Liver (tissue), 7 donors: ENCODE measurements at regions not wholly inside any gene's neighbourhood (a gene's known extent, or its start where the extent isn't known, plus 50 kb on each side); places are given as distances from the start of the nearest gene placed in this dataset.
A peak's percentile ranks its signal among the peaks of the same experiment; 100 is the strongest.

ENCODE experiments used
- DNase-seq: peaks from one replicate; pipeline ENCODE4 v3.0.0-alpha.2; 2017; ENCODE audit warnings: low spot score
- H3K27ac ChIP-seq, 2 donors: one replicate each; pipeline ENCODE4 v1.7.0; 2013; ENCODE audit warnings: inconsistent platforms in 2 of 2, low read length in 2 of 2, control low read depth in 1 of 2, low read depth in 1 of 2, mild to moderate bottlenecking in 1 of 2
- H3K27me3 ChIP-seq, 4 donors: one replicate each; pipeline versions ENCODE4 v1.6.1 to v1.7.0; 2013; ENCODE audit warnings: low read length in 3 of 4, inconsistent platforms in 1 of 4, mild to moderate bottlenecking in 1 of 4, moderate library complexity in 1 of 4; ENCODE audit not compliant: control insufficient read depth in 4 of 4, insufficient read depth in 4 of 4
- H3K36me3 ChIP-seq, 4 donors: one replicate each; pipeline versions ENCODE4 v1.6.1 to v1.7.0; 2013; ENCODE audit warnings: low read length in 3 of 4, mild to moderate bottlenecking in 3 of 4, low read depth in 1 of 4, moderate library complexity in 1 of 4; ENCODE audit not compliant: control insufficient read depth in 4 of 4, insufficient read depth in 3 of 4
- H3K4me1 ChIP-seq, 4 donors: one replicate each; pipeline versions ENCODE4 v1.6.1 to v1.7.0; 2013; ENCODE audit warnings: low read length in 3 of 4, mild to moderate bottlenecking in 3 of 4, moderate library complexity in 1 of 4; ENCODE audit not compliant: control insufficient read depth in 4 of 4, insufficient read depth in 4 of 4
- H3K4me3 ChIP-seq, 3 donors: one replicate each; pipeline versions ENCODE4 v1.6.1 to v1.7.0; 2013; ENCODE audit warnings: low read length in 3 of 3, control low read depth in 1 of 3, low read depth in 1 of 3, mild to moderate bottlenecking in 1 of 3
- H3K9ac ChIP-seq, 2 donors: one replicate each; pipeline ENCODE4 v1.7.0; 2013; ENCODE audit warnings: low read length in 2 of 2, mild to moderate bottlenecking in 2 of 2, moderate library complexity in 2 of 2, control low read depth in 1 of 2, low read depth in 1 of 2
- H3K9me3 ChIP-seq, 4 donors: one replicate each; pipeline versions ENCODE4 v1.6.1 to v1.7.0; 2013; ENCODE audit warnings: low read length in 3 of 4; ENCODE audit not compliant: control insufficient read depth in 4 of 4
- FOXA1 ChIP-seq: IDR thresholded peaks from 2 replicates; pipeline ENCODE4 v1.6.1; 2016; ENCODE audit warnings: antibody characterized with exemption
- FOXA2 ChIP-seq: IDR thresholded peaks from 2 replicates; pipeline ENCODE4 v1.6.1; 2016; ENCODE audit warnings: antibody characterized with exemption
- GABPA ChIP-seq, 2 donors: IDR thresholded peaks in 1 of 2; conservative IDR thresholded peaks in 1 of 2; 2 replicates each; pipeline ENCODE4 v1.6.1; 2016; ENCODE audit warnings: antibody characterized with exemption in 2 of 2, mild to moderate bottlenecking in 1 of 2, moderate library complexity in 1 of 2
- HNF4G ChIP-seq: IDR thresholded peaks from 2 replicates; pipeline ENCODE4 v1.6.1; 2016; ENCODE audit warnings: antibody characterized with exemption
- JUND ChIP-seq, 2 donors: IDR thresholded peaks; 2 replicates each; pipeline ENCODE4 v1.6.1; 2016; ENCODE audit warnings: antibody characterized with exemption in 2 of 2
- MAX ChIP-seq: IDR thresholded peaks from 2 replicates; pipeline ENCODE4 v1.6.1; 2016; ENCODE audit warnings: antibody characterized with exemption
- RXRA ChIP-seq, 2 donors: IDR thresholded peaks; 2 replicates each; pipeline ENCODE4 v1.6.1; 2017 to 2018; ENCODE audit warnings: antibody characterized with exemption in 2 of 2, mild to moderate bottlenecking in 1 of 2
- SP1 ChIP-seq: IDR thresholded peaks from 2 replicates; pipeline ENCODE4 v1.6.1; 2018; ENCODE audit warnings: antibody characterized with exemption, mild to moderate bottlenecking
- TAF1 ChIP-seq: conservative IDR thresholded peaks from 2 replicates; pipeline ENCODE4 v1.6.1; 2016; ENCODE audit warnings: antibody characterized with exemption, mild to moderate bottlenecking
- YY1 ChIP-seq: IDR thresholded peaks from 2 replicates; pipeline ENCODE4 v1.6.1; 2016; ENCODE audit warnings: antibody characterized with exemption, mild to moderate bottlenecking
- WGBS: extraction: QIAGEN DNeasy Blood & Tissue Kit; methylation state at CpG from one replicate; pipeline ENCODE4 v1.1.7; 2013; 5-methylcytosine and 5-hydroxymethylcytosine counted together
- TF ChIP-seq, protein P1 (sequence below): IDR thresholded peaks from 2 replicates; pipeline ENCODE4 v1.6.1; 2016; ENCODE audit warnings: antibody characterized with exemption
- donor health status: healthy.
- donor health status: healthy.
- donor health status: healthy.
- donor health status: healthy.

DNA sequence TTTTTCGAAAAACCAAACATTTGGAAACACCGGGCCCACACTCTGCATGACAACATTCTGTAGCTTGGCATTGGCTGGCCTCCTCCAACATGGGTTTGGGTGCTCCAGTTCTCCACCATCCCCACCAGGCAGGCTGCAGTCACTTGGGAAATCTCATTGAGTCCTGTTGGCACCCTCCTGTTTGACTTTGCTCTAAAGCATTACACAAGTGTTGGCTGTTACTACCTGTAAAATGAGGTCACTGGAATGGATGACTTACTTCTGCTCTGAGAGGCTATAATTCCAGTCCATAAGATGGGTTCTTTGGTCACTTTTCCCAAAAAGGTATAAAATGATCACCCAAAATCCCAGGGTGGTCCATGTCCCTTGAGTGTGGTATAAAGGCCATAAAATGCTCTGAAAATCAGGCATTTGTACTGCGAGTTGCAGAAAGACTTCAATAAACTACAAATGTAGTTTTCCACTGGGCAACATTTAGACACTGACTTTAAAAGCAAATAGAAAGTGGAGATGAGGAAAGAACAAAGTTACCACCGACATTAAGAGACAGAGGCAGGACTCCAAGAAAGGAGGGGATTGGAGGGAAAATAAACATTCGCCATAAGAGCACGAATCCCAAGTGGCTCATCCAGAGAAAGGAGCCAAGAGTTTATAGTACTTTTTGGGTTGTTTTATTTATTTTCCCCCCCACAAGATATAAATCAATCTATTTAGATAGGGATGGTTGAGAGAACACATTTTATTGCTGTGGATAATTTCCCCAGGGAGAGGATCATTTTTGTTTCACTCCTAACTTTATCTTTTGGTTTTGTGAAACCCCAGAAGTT, 295.1 kb downstream of the TLE1 start (continued):
- peak in 1 of 2 donors; percentile 14 for TF ChIP-seq GABPA (IDR thresholded peaks at IDR 0.05 in 1 of 2, conservative IDR thresholded peaks at IDR 0.05 in 1 of 2)
- TF ChIP-seq, protein P1, sequence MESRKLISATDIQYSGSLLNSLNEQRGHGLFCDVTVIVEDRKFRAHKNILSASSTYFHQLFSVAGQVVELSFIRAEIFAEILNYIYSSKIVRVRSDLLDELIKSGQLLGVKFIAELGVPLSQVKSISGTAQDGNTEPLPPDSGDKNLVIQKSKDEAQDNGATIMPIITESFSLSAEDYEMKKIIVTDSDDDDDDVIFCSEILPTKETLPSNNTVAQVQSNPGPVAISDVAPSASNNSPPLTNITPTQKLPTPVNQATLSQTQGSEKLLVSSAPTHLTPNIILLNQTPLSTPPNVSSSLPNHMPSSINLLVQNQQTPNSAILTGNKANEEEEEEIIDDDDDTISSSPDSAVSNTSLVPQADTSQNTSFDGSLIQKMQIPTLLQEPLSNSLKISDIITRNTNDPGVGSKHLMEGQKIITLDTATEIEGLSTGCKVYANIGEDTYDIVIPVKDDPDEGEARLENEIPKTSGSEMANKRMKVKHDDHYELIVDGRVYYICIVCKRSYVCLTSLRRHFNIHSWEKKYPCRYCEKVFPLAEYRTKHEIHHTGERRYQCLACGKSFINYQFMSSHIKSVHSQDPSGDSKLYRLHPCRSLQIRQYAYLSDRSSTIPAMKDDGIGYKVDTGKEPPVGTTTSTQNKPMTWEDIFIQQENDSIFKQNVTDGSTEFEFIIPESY, result peak; percentile 72
- peak; percentile 76 for TF ChIP-seq HNF4G
- TF ChIP-seq JUND (IDR thresholded peaks at IDR 0.05), result peak; percentile 87 to 93
- peak; percentile 29 for TF ChIP-seq FOXA2
- peak; percentile 39 for TF ChIP-seq TAF1

GRCh38 chr9:81391457-81391825, 297.9 kb downstream of the TLE1 start:
- Histone ChIP-seq H3K36me3 (no peaks in the 10 kb centered on the region), H3K9ac (no peak overlapping the region), H3K27me3 (no peaks in the 10 kb centered on the region), H3K9me3 (no peaks in the 10 kb centered on the region), H3K27ac (no peak overlapping the region), H3K4me3 (no peak overlapping the region), H3K4me1 (peaks cover 6 to 21% (median 14%) of the 10 kb centered on the region in 4 donors)
- no peak for DNase-seq
- TF ChIP-seq FOXA1, result no peak
- WGBS, result 86% methylated on average over 2 of the region's 2 CpGs

DNA sequence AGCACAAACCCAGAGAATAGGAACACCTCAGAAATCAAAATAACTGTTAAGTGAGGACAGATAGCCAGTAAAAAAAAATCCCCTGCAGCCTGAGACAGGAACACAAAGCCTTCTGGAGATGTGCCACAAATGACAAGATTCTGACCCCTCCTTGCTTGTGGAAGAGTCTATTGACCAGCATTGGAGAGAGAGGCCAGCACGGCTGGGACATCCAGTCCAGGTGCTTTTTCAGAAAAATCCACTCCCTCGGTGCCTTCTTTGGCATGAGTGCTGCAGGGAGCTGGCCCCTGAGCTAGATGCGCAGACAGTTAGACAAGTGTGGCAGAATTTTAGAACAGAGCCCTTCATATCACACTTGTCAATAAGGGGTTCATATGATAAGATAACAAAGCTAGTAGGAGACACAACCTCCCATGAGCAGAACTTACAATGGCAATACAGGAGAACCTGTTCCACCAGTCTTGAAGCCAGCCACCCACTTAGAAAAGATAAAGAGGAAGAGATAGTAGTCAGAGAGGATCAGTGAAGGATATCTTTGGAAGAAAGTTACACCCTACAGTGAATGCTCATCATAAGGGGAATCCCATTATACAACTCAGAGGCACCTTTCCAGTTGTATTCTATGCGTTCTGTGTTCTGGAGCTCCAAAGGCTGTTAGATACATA, 298.4 kb downstream of the TLE1 start:
- Histone ChIP-seq H3K9me3 (no peaks in the 10 kb centered on the region), H3K4me1 (peaks cover 6 to 21% (median 14%) of the 10 kb centered on the region in 4 donors), H3K27me3 (no peaks in the 10 kb centered on the region), H3K4me3 (no peak overlapping the region), H3K9ac (no peak overlapping the region), H3K27ac (no peak overlapping the region), H3K36me3 (no peaks in the 10 kb centered on the region)
- WGBS, result 91% methylated on average over 4 of the region's 4 CpGs
- no peak for DNase-seq
- TF ChIP-seq MAX, result no peak
- TF ChIP-seq GABPA (IDR thresholded peaks at IDR 0.05 in 1 of 2, conservative IDR thresholded peaks at IDR 0.05 in 1 of 2), result no peak
- TF ChIP-seq FOXA2, result no peak
- TF ChIP-seq FOXA1, result no peak
- TF ChIP-seq RXRA (IDR thresholded peaks at IDR 0.05), result no peak
- TF ChIP-seq TAF1, result no peak
- TF ChIP-seq, protein P1, result no peak
- TF ChIP-seq JUND (IDR thresholded peaks at IDR 0.05), result no peak
- TF ChIP-seq YY1, result no peak
- no peak for TF ChIP-seq HNF4G
- TF ChIP-seq SP1, result no peak
